Right renal pelvis (tissue), 4 donors: ENCODE measurements at regions not wholly inside any gene's neighbourhood (a gene's known extent, or its start where the extent isn't known, plus 50 kb on each side); places are given as distances from the start of the nearest gene placed in this dataset.
"Not testable (repeated sequence)": the region's sequence is repeated elsewhere in the genome, so short reads cannot be mapped to it uniquely, and the experiment has no call there.

Experiments used
- DNase-seq, 4 donors: peaks; one replicate each; pipeline ENCODE4 v3.0.0-alpha.2; 2013; ENCODE audit warnings: low read depth in 4 of 4, low spot score in 3 of 4, missing footprints in 1 of 4

GRCh38 chr16:22651111-22651817 lies 140.6 kb downstream of the NPIPB5 start:
- not testable (repeated sequence) for DNase-seq

- no peak for DNase-seq
Observed at GRCh38 chr16:22652463-22652845, 141.8 kb downstream of the NPIPB5 start.

GRCh38 chr16:22653876-22654275 lies 143.2 kb downstream of the NPIPB5 start:
- DNase-seq = no peak

DNA sequence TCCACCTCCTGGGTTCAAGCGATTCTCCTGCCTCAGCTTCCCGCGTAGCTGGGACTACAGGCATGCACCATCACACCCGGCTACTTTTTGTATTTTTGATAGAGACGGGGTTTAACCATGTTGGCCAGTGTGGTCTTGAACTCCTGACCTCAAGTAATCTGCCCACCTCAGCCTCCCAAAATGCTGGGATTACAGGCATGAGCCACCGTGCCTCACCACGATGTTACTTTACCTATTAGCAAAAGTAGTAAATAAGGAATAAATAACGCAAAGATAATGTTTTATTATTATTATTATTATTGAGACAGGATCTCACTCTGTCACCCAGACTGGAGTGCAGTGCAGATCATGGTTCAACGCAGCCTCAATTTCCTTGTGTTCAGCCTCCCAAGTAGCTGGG lies 145.9 kb downstream of the NPIPB5 start:
- DNase-seq = not testable (repeated sequence)

- DNase-seq = no peak
Observed at GRCh38 chr16:22659933-22660332, 149.2 kb downstream of the NPIPB5 start.

DNA sequence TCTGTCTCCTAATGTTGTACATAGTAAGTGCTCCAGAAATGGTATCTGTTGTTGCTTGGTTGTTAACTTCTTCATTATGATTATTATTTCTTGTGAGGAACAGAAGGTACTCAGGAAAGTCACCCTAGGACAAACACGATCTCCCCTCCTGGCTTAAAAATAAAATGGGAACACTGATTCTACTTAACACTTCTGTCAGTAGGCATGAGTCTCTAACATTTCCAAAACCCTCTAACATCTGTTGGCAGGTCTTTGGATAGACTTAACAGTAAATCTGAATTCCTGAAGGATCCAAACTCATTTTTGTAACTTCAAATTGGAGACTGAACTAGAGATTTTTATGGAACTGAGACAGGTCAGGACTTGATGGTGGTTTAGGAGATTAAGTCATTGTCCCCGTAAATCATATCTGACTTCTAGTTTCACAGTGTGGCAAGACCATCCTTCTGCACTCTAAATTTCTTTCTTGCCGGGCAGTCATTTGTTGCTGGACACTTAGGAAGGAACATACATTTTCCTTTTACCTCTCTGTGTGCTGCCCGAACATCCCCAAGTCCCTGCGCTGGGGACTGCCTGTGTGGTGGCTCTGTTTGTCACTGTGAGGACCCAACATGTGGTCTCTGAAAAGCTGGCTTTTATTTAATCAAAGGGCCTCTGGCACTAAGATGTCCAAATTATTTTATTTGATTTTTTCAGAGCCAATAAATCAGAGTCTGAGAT lies 149.9 kb downstream of the NPIPB5 start:
- DNase-seq = no peak

- DNase-seq = no peak
Observed at GRCh38 chr16:22661161-22661647, 150.5 kb downstream of the NPIPB5 start.

GRCh38 chr16:22662958-22663357 lies 151.0 kb upstream of the HS3ST2 start:
- not testable (repeated sequence) for DNase-seq

DNA sequence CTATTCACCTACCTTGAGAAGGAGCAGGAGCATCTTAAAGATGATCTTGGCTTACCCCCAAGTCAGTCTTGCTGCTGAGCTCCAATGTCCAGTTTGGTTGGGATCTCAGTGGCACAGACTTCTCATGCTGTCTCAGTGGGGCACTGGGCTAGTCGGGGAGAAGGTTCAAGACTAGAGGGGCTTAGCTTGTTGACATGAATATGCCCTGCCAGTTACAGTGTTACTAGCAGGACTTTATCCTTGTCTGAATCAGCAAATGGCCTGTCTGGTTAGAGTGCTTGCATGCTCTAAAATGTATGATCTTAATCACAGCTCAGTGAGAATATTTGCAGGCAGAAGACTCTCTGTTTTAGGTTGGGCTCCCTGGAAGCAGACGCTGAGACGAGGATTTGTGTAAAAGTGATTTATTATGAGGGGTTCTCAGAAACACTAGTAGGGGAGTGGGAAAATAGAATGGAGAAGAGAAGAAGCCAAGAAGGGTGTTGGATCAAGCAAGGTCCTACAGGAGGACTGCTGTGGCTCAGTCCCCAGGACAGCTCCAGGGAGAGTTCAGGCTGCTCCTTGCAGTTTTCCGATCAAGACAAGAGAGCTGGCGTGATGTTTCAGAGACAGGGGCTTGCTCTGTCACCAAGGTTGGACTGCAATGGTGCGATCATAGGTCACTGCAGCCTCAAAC lies 150.4 kb upstream of the HS3ST2 start:
- no peak for DNase-seq

GRCh38 chr16:22664132-22664531 lies 149.8 kb upstream of the HS3ST2 start:
- DNase-seq = no peak

- DNase-seq = no peak
Observed at GRCh38 chr16:22664561-22664997, 149.4 kb upstream of the HS3ST2 start.

DNA sequence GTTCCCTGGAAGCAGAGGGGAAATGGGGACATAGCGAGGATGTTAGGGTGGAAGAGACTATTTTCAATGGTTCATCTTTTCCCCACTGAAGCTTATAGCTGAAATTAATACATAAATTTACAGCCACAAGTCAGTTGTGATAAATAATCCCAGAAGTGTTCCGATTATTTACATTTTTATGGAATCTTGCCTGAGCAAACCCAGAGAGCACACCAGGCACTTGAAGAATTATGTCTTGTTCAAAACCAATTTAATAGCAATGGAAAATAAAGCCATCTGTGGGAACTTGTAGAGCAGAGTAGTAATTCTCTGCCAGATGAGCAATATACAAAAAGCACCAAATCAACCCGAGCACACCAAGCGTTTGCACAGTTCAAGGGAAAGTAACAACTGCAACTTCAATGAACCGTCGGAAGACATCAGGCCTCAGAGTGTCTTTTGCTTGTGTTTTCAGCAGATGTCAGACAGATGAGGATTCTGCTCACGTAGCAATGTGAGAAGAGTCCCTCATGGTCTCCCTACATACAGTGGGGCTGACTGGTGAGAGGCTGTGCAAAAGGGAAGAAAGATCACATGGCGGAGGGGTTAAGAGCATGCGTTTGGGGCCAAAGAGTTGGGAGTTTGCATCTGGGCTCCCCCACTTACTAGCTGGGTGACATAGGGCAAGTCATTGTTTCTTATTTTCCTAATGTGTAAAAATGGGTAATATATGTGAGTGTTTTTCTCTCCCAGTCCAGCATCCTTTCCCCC lies 148.7 kb upstream of the HS3ST2 start:
- no peak for DNase-seq

- no peak for DNase-seq
Observed at GRCh38 chr16:22665803-22666202, 148.2 kb upstream of the HS3ST2 start.

DNA sequence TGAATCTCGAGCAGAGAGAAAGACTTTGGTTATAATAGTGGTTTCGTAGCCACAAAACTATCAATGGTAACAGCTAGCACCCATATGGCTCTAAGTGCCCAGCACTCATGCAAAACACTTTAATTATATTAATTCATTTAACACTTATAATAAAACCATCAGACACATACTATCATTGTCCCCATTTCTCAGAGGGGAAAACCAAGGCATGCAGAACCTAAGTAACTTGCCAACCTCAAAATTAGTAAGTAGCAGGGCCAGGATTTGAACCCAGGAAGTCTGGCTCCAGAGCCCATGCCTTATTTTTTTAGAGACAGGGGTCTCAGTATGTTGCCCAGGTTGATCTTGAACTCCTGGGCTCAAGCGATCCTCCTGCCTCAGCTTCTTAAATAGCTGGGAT lies 145.6 kb upstream of the HS3ST2 start:
- DNase-seq = no peak

GRCh38 chr16:22670044-22670536 lies 143.9 kb upstream of the HS3ST2 start:
- no peak for DNase-seq

DNA sequence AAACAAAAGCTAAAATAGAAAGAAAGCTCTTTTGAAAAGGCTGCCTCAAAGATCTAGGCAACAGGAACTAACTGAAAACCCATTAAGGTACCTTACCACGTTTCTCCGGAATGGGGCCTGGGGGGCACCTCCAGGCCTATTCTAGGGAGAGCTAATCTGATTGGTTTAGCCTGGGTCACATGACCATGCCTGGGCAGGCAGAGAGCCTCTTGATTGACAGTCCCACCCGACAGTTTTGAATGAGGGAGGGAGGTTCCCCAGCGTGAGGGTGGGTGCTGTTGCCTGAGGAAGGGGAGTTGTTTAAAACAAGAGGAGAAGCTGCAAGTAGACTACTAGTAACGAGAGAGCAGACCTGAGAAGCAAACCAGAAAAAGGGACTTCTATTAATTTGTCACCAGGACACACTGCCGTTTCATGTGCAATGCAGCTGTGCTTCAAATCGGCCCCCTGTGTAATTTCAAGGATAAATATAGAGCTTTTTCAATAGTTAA lies 143.4 kb upstream of the HS3ST2 start:
- DNase-seq = no peak

DNA sequence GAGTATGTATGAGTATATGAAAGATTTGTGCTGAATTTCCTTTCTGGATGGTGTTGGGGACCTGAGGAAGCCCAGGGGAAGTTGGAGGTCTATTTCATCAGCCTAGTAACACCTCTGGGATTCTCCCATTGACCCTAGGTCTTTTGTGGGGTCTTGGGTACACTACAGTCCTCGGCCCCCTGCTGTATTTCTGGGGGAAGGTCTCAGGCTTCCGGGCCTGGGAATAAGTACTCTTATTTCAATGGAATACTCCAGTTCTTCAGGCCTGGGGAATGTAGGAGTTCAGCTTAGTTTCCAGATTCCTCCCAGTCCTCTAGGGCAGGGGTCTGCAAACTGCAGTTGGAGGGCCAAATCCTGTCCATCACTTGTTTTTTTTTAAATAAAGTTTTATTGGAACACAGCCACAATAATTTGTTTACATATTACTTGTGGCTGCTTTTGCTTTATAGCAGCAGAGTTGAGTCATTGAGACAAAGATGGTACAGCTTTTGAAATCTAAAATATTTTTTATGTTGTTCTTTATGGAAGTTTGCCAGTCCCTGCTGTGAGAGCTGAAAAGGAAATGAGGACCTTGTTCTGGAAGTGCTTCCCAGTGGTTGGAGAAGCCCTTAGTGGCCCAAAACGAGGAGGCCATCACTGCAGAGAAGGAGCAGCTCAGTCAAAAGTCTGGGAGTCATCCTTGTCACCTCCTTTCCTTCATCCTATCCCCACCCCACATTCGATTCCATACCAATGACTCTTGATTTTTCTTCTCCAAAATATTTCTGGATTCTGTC lies 142.5 kb upstream of the HS3ST2 start:
- DNase-seq = no peak

DNA sequence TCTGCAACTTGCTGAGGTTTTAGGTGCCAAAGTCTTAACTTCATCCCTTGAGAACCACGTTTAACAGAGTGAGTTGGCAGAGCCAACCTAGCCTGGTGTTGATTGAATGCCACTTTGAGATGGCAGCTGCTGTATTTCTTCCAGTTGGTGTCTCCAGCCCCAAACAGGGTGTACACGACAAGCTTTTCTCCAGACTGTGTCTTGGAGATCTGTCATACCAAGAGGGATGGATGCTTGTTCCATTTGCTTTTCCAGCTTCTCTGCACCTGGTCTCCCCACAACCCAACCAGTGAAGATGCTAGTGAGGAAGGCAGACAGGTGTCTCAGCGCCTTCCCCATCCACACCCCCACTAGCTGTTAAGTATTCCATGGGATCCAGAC lies 141.1 kb upstream of the HS3ST2 start:
- DNase-seq = no peak

GRCh38 chr16:22673421-22673831 lies 140.5 kb upstream of the HS3ST2 start:
- DNase-seq = no peak

- no peak for DNase-seq
Observed at GRCh38 chr16:22674832-22675191, 139.2 kb upstream of the HS3ST2 start.
